ENCODE measurements at regions not wholly inside any gene's neighbourhood (a gene's known extent, or its start where the extent isn't known, plus 50 kb on each side); places are given as distances from the start of the nearest gene placed in this dataset.

DNA sequence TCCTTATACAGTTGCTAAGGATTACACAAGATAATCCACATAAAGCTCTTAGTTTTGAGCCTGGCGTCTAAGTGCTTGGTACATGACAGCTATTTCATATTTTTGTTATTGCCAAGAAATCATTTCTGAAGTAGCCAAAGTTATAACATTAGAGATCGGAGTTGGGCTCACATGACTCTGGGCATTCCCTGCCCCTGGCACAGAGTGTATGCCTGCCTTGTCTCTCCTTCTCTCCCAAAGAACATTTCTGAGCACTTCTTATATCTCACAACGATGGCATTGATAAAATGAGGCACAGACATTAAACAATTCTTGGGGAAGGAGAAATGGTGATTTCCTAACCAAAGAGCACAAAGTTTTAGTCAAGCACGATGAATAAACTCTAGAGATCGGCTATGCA lies 87.7 kb upstream of the DDX18 start:
- no peaks in the 10 kb centered on the region for H3K36me3 ChIP-seq (ENCODE audit: control insufficient read depth in 5 of 5, insufficient read depth in 5 of 5, low read length in 5 of 5)
- no peaks in the 10 kb centered on the region for H3K27me3 ChIP-seq (ENCODE audit: control insufficient read depth in 5 of 5, insufficient read depth in 4 of 5, low read length in 5 of 5)
- no peak overlapping the region for H3K9ac ChIP-seq (ENCODE audit: low read length in 5 of 5)
- no peak overlapping the region for H3K27ac ChIP-seq (ENCODE audit: low read depth, low read length)
- peaks cover 0 to 2% (median 0%) of the 10 kb centered on the region in 5 donors for H3K9me3 ChIP-seq (ENCODE audit: control insufficient read depth in 5 of 5, low read length in 5 of 5)
- no peaks in the 10 kb centered on the region for H3K4me1 ChIP-seq (ENCODE audit: control insufficient read depth in 5 of 5, insufficient read depth in 5 of 5, low read length in 5 of 5)
- H3K4me3 ChIP-seq (ENCODE audit: low read depth in 1 of 5, low read length in 5 of 5), result no peak overlapping the region

- no peaks in the 10 kb centered on the region for H3K4me1 ChIP-seq (ENCODE audit: control insufficient read depth in 5 of 5, insufficient read depth in 5 of 5, low read length in 5 of 5)
- H3K9ac ChIP-seq (ENCODE audit: low read length in 5 of 5), result no peak overlapping the region
- no peak overlapping the region for H3K27ac ChIP-seq (ENCODE audit: low read depth, low read length)
- H3K4me3 ChIP-seq (ENCODE audit: low read depth in 1 of 5, low read length in 5 of 5), result no peak overlapping the region
- H3K36me3 ChIP-seq (ENCODE audit: control insufficient read depth in 5 of 5, insufficient read depth in 5 of 5, low read length in 5 of 5), result no peaks in the 10 kb centered on the region
- H3K27me3 ChIP-seq (ENCODE audit: control insufficient read depth in 5 of 5, insufficient read depth in 4 of 5, low read length in 5 of 5), result no peaks in the 10 kb centered on the region
- peaks cover 0 to 2% (median 0%) of the 10 kb centered on the region in 5 donors for H3K9me3 ChIP-seq (ENCODE audit: control insufficient read depth in 5 of 5, low read length in 5 of 5)
Measured at GRCh38 chr2:117737846-117738245, 76.6 kb upstream of the DDX18 start.

- Histone ChIP-seq H3K27me3 (ENCODE audit: control insufficient read depth in 5 of 5, insufficient read depth in 4 of 5, low read length in 5 of 5) (no peaks in the 10 kb centered on the region), H3K4me1 (ENCODE audit: control insufficient read depth in 5 of 5, insufficient read depth in 5 of 5, low read length in 5 of 5) (no peaks in the 10 kb centered on the region), H3K4me3 (ENCODE audit: low read depth in 1 of 5, low read length in 5 of 5) (no peak overlapping the region), H3K9me3 (ENCODE audit: control insufficient read depth in 5 of 5, low read length in 5 of 5) (no peaks in the 10 kb centered on the region), H3K36me3 (ENCODE audit: control insufficient read depth in 5 of 5, insufficient read depth in 5 of 5, low read length in 5 of 5) (no peaks in the 10 kb centered on the region), H3K9ac (ENCODE audit: low read length in 5 of 5) (no peak overlapping the region), H3K27ac (ENCODE audit: low read depth, low read length) (no peak overlapping the region)
Measured at GRCh38 chr2:117738991-117739839, 75.3 kb upstream of the DDX18 start.

DNA sequence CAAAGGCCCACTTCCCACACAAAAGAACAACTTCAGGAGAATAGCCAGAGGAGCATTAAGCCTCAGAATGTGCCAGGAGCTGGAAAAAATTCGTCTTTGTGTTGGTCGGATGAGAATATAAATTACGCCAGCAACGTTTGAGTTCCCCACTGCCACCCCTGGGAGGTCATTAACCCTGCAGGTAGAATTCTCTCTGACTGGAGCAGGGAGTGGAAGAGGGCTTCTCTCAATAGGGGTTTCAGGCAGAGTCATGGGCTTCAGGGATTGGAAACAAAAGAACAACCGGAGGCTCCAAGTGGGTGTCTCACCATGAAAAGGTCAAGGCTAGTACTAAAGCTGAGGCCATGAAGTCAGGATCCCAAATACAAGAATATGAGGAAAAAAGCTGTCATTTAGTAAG lies 69.0 kb upstream of the DDX18 start:
- H3K4me1 ChIP-seq (ENCODE audit: control insufficient read depth in 5 of 5, insufficient read depth in 5 of 5, low read length in 5 of 5), result no peaks in the 10 kb centered on the region

DNA sequence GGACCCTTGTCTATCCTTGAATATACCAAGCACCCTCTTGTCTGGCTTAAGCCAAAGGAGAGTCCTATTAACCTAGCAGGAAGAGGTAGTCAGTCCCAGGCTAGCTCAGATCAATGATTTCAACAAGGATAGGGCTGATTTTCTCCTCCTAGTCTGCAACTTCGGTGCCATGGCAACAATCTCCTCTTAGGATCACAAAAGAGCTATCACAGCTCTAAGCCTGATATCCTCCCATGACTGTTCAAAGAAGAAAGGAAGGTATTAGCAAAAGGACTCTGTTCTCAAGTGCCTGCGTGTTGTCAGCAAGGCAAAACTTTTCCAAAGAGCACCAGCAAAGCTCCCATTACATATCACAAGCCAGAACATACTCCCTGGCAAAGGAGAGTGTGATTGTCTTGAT lies 58.7 kb upstream of the DDX18 start:
- no peak overlapping the region for H3K4me3 ChIP-seq (ENCODE audit: low read depth in 1 of 5, low read length in 5 of 5)
- H3K27me3 ChIP-seq (ENCODE audit: control insufficient read depth in 5 of 5, insufficient read depth in 4 of 5, low read length in 5 of 5), result no peaks in the 10 kb centered on the region
- no peaks in the 10 kb centered on the region for H3K4me1 ChIP-seq (ENCODE audit: control insufficient read depth in 5 of 5, insufficient read depth in 5 of 5, low read length in 5 of 5)
- H3K9ac ChIP-seq (ENCODE audit: low read length in 5 of 5), result no peak overlapping the region
- H3K36me3 ChIP-seq (ENCODE audit: control insufficient read depth in 5 of 5, insufficient read depth in 5 of 5, low read length in 5 of 5), result no peaks in the 10 kb centered on the region
- H3K27ac ChIP-seq (ENCODE audit: low read depth, low read length), result no peak overlapping the region
- peaks cover 0 to 8% (median 3%) of the 10 kb centered on the region in 5 donors for H3K9me3 ChIP-seq (ENCODE audit: control insufficient read depth in 5 of 5, low read length in 5 of 5)

More for the DNA sequence above, 69.0 kb upstream of the DDX18 start:
- peaks cover 0 to 2% (median 0%) of the 10 kb centered on the region in 5 donors for H3K9me3 ChIP-seq (ENCODE audit: control insufficient read depth in 5 of 5, low read length in 5 of 5)
- no peaks in the 10 kb centered on the region for H3K27me3 ChIP-seq (ENCODE audit: control insufficient read depth in 5 of 5, insufficient read depth in 4 of 5, low read length in 5 of 5)
- no peak overlapping the region for H3K4me3 ChIP-seq (ENCODE audit: low read depth in 1 of 5, low read length in 5 of 5)
- H3K27ac ChIP-seq (ENCODE audit: low read depth, low read length), result no peak overlapping the region
- H3K9ac ChIP-seq (ENCODE audit: low read length in 5 of 5), result no peak overlapping the region
- H3K36me3 ChIP-seq (ENCODE audit: control insufficient read depth in 5 of 5, insufficient read depth in 5 of 5, low read length in 5 of 5), result no peaks in the 10 kb centered on the region

DNA sequence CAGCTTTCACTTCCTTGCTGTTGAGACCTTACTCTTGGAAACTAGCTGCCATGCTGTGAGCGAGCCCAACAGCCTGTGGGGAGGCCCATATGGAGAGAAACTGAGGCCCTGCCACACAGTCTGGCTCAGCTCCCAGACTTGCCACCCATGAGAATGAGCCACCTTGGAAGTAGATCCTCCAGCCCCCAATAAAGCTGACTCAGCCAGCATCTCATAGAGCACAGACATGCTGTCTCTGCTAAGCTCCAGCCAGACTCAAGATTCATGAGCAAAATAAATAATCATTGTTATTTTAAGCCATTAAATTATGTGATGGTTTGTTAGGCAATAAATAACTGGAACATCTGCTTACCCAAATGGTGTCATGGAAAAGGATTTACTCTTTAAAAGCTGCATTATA lies 53.6 kb upstream of the DDX18 start:
- no peaks in the 10 kb centered on the region for H3K27me3 ChIP-seq (ENCODE audit: control insufficient read depth in 5 of 5, insufficient read depth in 4 of 5, low read length in 5 of 5)
- peaks cover 0 to 5% (median 0%) of the 10 kb centered on the region in 5 donors for H3K9me3 ChIP-seq (ENCODE audit: control insufficient read depth in 5 of 5, low read length in 5 of 5)
- no peak overlapping the region for H3K4me3 ChIP-seq (ENCODE audit: low read depth in 1 of 5, low read length in 5 of 5)
- no peak overlapping the region for H3K27ac ChIP-seq (ENCODE audit: low read depth, low read length)
- no peaks in the 10 kb centered on the region for H3K36me3 ChIP-seq (ENCODE audit: control insufficient read depth in 5 of 5, insufficient read depth in 5 of 5, low read length in 5 of 5)
- peaks cover 0 to 4% (median 0%) of the 10 kb centered on the region in 5 donors for H3K4me1 ChIP-seq (ENCODE audit: control insufficient read depth in 5 of 5, insufficient read depth in 5 of 5, low read length in 5 of 5)
- no peak overlapping the region for H3K9ac ChIP-seq (ENCODE audit: low read length in 5 of 5)

- no peak overlapping the region for H3K27ac ChIP-seq (ENCODE audit: low read depth, low read length)
- no peak overlapping the region for H3K9ac ChIP-seq (ENCODE audit: low read length in 5 of 5)
- peaks cover 0 to 5% (median 0%) of the 10 kb centered on the region in 5 donors for H3K9me3 ChIP-seq (ENCODE audit: control insufficient read depth in 5 of 5, low read length in 5 of 5)
- no peaks in the 10 kb centered on the region for H3K36me3 ChIP-seq (ENCODE audit: control insufficient read depth in 5 of 5, insufficient read depth in 5 of 5, low read length in 5 of 5)
- no peak overlapping the region for H3K4me3 ChIP-seq (ENCODE audit: low read depth in 1 of 5, low read length in 5 of 5)
- no peaks in the 10 kb centered on the region for H3K27me3 ChIP-seq (ENCODE audit: control insufficient read depth in 5 of 5, insufficient read depth in 4 of 5, low read length in 5 of 5)
- H3K4me1 ChIP-seq (ENCODE audit: control insufficient read depth in 5 of 5, insufficient read depth in 5 of 5, low read length in 5 of 5), result peaks cover 0 to 4% (median 0%) of the 10 kb centered on the region in 5 donors
Measured at GRCh38 chr2:117762454-117762853, 52.0 kb upstream of the DDX18 start.

DNA sequence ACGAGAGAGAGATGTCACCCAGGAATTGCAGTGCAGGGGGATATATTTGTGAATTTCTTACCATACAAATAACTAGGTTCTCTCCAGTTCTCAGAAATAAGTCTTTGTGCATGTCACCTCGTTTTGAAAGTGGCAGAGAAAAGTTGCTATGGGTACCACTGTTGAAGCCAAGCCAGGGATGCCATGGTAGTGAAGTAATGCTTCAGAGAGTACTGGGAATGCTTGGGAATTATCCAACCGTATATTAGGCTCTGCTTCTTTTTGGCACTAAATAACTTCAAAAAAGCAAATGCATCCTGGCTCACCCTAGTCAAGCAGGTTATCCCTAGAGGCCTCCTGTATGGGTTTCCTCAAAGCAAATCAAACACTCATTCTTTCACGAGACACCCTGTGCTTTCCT lies 50.7 kb upstream of the DDX18 start:
- Histone ChIP-seq H3K4me1 (ENCODE audit: control insufficient read depth in 5 of 5, insufficient read depth in 5 of 5, low read length in 5 of 5) (peaks cover 0 to 4% (median 0%) of the 10 kb centered on the region in 5 donors), H3K9ac (ENCODE audit: low read length in 5 of 5) (no peak overlapping the region), H3K9me3 (ENCODE audit: control insufficient read depth in 5 of 5, low read length in 5 of 5) (peaks cover 0 to 5% (median 0%) of the 10 kb centered on the region in 5 donors), H3K27ac (ENCODE audit: low read depth, low read length) (no peak overlapping the region), H3K27me3 (ENCODE audit: control insufficient read depth in 5 of 5, insufficient read depth in 4 of 5, low read length in 5 of 5) (no peaks in the 10 kb centered on the region), H3K4me3 (ENCODE audit: low read depth in 1 of 5, low read length in 5 of 5) (no peak overlapping the region), H3K36me3 (ENCODE audit: control insufficient read depth in 5 of 5, insufficient read depth in 5 of 5, low read length in 5 of 5) (no peaks in the 10 kb centered on the region)
